GM19438 (cell line): ENCODE measurements at regions not wholly inside any gene's neighbourhood (a gene's known extent, or its start where the extent isn't known, plus 50 kb on each side); places are given as distances from the start of the nearest gene placed in this dataset.

Source experiments
- ATAC-seq: cut with Tn5 transposase; IDR thresholded peaks from one replicate; pipeline ENCODE4 v1.9.1; 2021; ENCODE audit warnings: low read depth; ENCODE audit not compliant: unreplicated experiment

- no peak for ATAC-seq
Observed at GRCh38 chr6:113110211-113110610, 746.9 kb upstream of the MARCKS start.

GRCh38 chr6:113111550-113111949 lies 745.6 kb upstream of the MARCKS start:
- no peak for ATAC-seq

GRCh38 chr6:113112086-113112485 lies 745.1 kb upstream of the MARCKS start:
- no peak for ATAC-seq

DNA sequence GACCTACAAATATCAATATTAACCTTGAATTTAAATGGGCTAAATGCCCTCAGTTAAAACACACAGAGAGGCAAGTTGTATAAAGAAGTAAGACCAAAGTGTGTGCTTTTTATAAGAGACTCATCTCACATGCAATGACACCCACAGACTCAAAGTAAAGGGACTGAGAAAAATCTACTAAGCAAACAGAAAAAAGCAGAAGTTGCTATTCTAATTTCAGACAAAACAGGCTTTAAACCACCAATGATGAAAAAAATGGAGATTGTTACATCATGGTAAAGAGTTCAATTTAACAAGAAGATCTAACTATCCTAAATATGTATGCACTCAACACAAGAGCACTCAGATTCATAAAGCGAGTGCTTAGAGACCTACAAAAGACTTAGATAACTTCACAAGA lies 741.9 kb upstream of the MARCKS start:
- ATAC-seq, result no peak

DNA sequence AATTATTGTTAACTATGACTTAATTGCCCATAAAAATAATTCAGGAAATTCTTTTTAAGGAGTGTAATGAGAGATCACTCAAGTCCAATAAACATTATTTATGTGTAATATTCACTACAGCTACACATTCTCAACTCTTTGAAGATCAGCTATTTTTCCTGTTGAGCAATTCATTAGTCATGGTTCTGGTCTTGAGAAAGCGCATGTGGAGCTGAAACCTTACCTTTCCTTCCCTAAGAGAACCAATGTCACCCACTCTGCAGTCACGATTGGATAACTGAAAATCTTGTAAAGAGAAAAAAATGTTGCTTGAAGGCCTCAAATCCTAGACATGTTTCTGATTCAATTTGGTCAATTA lies 736.9 kb upstream of the MARCKS start:
- ATAC-seq, result no peak

GRCh38 chr6:113120582-113121285 lies 736.4 kb upstream of the MARCKS start:
- ATAC-seq, result no peak

GRCh38 chr6:113121571-113121970 lies 735.6 kb upstream of the MARCKS start:
- no peak for ATAC-seq

- no peak for ATAC-seq
Observed at GRCh38 chr6:113122060-113122459, 735.1 kb upstream of the MARCKS start.

DNA sequence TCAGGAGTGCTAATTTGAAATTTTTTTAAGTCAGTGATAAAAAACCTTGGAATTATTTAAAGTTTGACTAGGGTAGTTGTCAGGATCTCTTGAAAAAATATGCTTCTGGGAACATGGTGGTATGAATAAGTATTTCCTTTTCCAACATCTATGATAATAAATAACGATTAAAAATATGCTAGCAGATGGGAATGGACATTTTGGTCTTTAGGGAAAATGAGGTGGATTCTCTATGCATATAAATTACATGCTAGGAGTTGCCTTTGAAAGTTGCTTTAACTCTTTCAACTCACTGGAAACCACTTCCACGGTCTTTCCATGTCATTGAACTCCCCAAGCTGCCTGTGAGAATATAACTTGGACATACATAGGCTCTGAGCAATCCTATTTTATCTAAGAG lies 731.5 kb upstream of the MARCKS start:
- no peak for ATAC-seq

DNA sequence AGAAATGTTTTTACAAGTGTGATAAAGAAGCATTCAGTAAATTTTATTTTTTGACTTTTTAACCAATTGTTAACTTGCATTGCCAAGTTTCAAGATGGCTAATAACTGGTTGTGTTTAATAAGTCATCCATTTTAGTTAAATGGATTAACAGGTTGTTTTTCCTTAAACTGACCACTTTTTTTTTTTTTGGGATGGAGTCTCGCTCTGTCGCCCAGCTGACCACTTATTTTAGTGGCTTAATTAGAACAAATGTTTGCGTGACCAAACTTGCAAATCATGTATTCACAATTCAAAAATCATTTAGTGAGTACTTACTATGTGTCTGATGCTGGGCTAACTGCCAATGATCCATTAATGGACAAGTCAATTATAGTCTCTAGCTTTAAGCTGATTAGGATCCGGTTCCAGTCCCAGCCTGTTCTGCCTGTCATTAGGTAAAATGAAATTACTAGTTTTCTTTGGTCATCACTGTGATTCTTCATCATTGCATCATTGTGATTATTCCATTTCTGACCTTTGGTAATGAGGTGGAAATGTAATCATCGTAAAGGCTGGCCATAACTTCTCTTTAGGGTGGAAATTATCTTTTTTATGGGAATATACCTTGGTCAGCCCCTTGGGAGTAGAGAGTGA lies 729.2 kb upstream of the MARCKS start:
- no peak for ATAC-seq

DNA sequence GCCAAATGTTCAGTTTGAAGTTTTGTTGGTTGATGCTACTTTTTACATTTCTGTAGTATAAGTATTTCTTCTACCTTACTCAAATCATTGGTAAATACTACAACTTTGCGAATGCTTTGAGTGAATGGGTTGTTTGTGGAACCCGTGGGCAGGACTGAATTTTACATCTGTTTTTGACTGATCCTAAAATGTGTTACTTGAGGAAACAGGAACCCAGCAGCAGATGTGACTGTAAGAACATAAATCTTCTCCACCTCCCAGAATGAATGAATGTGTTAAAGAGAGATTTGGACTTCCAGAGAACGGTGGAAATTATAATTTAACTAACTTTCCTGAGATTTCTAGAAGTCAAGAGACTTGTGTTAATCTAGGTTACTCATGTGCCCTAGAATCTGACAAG lies 728.5 kb upstream of the MARCKS start:
- no peak for ATAC-seq

DNA sequence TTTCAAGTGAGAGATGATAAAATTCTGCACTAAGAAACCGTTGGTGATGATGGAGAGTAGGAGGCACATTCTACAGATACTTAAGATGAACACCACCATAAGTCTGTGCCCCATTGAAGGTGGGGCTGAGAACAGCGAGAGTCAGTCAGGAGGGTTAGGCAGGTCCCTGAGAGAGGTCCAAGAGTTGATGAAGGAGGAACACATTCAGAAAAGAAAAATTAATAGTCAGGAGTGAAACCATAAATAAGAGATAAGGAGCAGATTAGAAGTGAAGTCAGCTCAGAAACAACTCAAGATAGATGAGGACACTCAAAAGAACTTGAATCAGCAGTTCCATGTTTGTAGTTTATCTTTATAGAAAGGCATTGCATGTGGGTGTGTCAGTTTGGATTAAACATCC lies 727.2 kb upstream of the MARCKS start:
- no peak for ATAC-seq

DNA sequence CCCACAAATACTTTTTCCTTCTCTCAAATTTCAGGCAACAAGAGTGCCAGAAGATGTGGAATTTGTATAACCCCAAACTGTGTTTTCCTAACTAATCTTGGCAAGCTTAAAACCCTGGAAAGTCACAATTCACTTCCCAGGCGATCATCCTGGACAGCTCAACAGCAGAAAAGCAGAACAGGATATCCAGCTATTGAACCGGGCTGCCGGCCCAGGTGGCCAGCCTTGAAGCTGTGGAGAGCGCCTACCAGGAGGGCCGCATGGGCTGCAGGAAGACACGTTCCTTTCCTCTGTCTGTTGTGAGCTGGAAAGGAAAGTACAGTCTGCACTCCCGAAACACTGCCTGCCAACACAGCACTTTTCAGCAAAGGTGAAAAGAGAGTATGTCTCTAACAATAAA lies 719.7 kb upstream of the MARCKS start:
- no peak for ATAC-seq

GRCh38 chr6:113140721-113141120 lies 716.4 kb upstream of the MARCKS start:
- no peak for ATAC-seq

GRCh38 chr6:113141901-113142300 lies 715.2 kb upstream of the MARCKS start:
- no peak for ATAC-seq

DNA sequence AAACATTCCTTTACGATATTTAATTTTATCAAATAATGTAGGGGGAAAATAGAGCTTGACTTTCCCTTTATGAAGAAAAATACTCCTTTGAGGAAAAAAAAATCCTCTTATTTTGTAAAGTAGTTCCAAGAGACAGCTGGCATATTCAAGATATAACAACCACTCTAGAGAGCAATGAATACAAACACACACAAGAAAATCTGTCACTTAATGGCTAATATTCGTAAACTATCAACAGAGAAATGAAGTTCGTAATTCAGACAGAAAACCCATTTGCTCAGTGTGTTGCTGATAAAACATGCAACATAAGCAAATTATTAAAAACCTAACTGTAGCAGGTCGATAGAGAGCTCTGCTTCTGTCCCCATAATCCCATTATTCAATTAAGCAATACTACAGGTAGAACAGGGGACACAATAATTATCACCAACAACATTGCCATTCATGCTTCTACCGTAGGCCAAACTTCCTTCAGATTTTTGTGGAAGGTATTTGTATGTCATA lies 714.4 kb upstream of the MARCKS start:
- no peak for ATAC-seq

DNA sequence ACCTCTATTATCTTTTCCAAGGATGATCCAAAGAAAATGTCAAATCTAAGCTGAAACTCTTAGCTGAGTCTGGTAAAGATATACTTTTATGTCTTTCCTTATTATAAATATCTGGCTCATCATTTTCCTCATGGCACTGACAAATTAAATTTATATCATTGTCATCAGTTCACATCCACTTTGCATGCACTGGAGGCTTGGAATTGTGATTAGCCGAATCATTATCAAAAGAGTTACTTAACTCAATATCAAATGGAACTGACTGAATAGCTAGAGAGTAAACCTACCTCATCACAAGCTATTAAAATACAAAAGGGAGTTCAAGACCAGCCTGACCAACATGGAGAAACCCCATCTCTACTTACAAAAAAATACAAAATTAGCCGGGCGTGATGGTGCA lies 713.9 kb upstream of the MARCKS start:
- no peak for ATAC-seq

DNA sequence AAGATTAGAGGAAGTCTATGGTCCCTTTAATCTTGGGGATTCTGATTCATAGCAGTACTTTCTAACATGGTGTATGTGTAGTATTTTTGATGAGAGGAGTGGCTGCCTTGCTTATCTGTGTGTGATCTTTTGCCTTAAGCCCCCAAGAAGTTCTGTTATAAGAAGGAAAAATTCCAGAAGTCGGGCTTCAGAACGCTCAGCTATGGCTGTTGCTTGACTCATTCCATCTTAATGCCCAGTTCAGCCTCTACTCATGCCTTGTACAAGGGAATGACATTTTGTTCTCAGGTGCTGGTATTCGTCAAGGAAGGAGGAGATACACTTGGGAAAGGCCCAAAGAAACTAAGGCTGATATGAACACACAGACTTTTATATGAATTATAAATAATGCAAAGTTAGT lies 713.0 kb upstream of the MARCKS start:
- no peak for ATAC-seq

- no peak for ATAC-seq
Observed at GRCh38 chr6:113146878-113147277, 710.3 kb upstream of the MARCKS start.

GRCh38 chr6:113147544-113147943 lies 709.6 kb upstream of the MARCKS start:
- no peak for ATAC-seq

- no peak for ATAC-seq
Observed at GRCh38 chr6:113148566-113148965, 708.6 kb upstream of the MARCKS start.

GRCh38 chr6:113149511-113149910 lies 707.6 kb upstream of the MARCKS start:
- no peak for ATAC-seq
